ENCODE measurements at regions not wholly inside any gene's neighbourhood (a gene's known extent, or its start where the extent isn't known, plus 50 kb on each side); places are given as distances from the start of the nearest gene placed in this dataset.

DNA sequence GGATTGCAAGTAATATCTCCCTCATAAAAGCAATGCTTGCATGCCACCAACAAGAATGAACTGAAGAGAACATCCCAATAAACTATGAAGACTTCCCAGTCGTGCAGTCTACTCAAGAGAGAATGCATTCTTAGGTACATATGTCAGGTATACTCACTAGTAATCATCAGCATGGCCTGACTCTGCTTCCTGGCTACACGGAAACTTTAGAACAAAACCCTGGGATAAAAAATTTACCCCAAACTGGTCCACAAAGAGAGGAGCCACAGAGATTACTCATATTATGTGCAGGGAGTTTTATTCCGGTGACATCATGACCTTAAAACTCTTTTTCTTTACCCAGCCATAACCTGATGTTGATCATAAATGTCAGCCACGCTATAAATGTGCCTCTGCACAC, 57.5 kb upstream of the PAPPA start:
- TF ChIP-seq, protein P1, sequence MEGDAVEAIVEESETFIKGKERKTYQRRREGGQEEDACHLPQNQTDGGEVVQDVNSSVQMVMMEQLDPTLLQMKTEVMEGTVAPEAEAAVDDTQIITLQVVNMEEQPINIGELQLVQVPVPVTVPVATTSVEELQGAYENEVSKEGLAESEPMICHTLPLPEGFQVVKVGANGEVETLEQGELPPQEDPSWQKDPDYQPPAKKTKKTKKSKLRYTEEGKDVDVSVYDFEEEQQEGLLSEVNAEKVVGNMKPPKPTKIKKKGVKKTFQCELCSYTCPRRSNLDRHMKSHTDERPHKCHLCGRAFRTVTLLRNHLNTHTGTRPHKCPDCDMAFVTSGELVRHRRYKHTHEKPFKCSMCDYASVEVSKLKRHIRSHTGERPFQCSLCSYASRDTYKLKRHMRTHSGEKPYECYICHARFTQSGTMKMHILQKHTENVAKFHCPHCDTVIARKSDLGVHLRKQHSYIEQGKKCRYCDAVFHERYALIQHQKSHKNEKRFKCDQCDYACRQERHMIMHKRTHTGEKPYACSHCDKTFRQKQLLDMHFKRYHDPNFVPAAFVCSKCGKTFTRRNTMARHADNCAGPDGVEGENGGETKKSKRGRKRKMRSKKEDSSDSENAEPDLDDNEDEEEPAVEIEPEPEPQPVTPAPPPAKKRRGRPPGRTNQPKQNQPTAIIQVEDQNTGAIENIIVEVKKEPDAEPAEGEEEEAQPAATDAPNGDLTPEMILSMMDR (IDR thresholded peaks at IDR 0.05; ENCODE audit: low read depth, low read length, missing control alignments), result no peak
- in situ Hi-C loops (cut with HindIII; ENCODE audit: low sequenced_read_pairs), result no loop called here
- no peak for DNase-seq (ENCODE audit: low read depth)
- H3K4me3 ChIP-seq (ENCODE audit: low read depth, low read length), result no peak overlapping the region

DNA sequence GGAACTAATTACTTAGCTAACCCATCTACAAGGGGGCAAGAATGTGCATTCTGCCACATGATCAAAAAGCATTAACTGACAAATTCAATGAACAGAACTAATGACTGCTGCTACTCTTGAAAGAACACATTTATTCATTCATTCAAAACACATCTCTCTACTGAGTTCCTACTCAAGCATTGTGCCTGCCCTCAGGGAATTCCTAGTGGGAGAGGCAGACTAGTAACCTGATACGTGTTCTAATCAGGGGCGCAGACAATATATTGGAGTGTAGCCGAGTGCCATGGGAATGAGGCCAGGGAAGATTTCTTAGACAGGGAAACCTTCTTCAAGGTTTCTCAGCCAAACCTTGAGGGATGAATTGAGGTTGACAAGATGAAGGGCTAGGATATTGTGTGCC, 56.7 kb upstream of the PAPPA start:
- DNase-seq (ENCODE audit: low read depth), result no peak

GRCh38 chr9:116098476-116098875, 55.1 kb upstream of the PAPPA start:
- in situ Hi-C loops (cut with HindIII; ENCODE audit: low sequenced_read_pairs), result no loop called here
- TF ChIP-seq, protein P1 (IDR thresholded peaks at IDR 0.05; ENCODE audit: low read depth, low read length, missing control alignments), result no peak
- no peak overlapping the region for H3K4me3 ChIP-seq (ENCODE audit: low read depth, low read length)
- DNase-seq (ENCODE audit: low read depth), result no peak

More for the DNA sequence above, 56.7 kb upstream of the PAPPA start:
- H3K4me3 ChIP-seq (ENCODE audit: low read depth, low read length), result no peak overlapping the region
- TF ChIP-seq, protein P1 (IDR thresholded peaks at IDR 0.05; ENCODE audit: low read depth, low read length, missing control alignments), result no peak
- in situ Hi-C loops (cut with HindIII; ENCODE audit: low sequenced_read_pairs), result no loop called here

GRCh38 chr9:116099821-116100220, 53.8 kb upstream of the PAPPA start:
- TF ChIP-seq, protein P1 (IDR thresholded peaks at IDR 0.05; ENCODE audit: low read depth, low read length, missing control alignments), result no peak
- H3K4me3 ChIP-seq (ENCODE audit: low read depth, low read length), result no peak overlapping the region
- in situ Hi-C loops (cut with HindIII; ENCODE audit: low sequenced_read_pairs), result no loop called here
- DNase-seq (ENCODE audit: low read depth), result no peak

DNA sequence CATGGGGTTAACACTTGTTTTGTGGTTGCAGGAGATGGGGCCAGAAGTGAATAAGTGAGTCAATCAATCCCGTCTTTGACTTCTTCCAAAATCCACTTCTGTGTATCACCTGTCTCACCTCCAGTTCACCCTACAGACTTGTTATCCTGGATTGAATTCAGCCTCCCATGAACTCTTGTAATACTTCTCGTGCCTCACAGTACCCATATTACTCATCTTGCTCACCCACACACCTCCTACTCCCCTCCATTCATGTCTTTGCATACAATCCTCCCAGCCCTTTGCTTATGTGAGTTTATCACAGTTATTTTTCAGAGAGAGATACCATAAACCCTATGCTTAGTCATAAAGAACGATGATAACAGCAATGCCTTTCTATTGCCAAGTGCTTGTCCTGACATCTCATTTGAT, 52.9 kb upstream of the PAPPA start:
- in situ Hi-C loops (cut with HindIII; ENCODE audit: low sequenced_read_pairs), result no loop called here
- no peak for DNase-seq (ENCODE audit: low read depth)
- no peak overlapping the region for H3K4me3 ChIP-seq (ENCODE audit: low read depth, low read length)
- TF ChIP-seq, protein P1 (IDR thresholded peaks at IDR 0.05; ENCODE audit: low read depth, low read length, missing control alignments), result no peak

DNA sequence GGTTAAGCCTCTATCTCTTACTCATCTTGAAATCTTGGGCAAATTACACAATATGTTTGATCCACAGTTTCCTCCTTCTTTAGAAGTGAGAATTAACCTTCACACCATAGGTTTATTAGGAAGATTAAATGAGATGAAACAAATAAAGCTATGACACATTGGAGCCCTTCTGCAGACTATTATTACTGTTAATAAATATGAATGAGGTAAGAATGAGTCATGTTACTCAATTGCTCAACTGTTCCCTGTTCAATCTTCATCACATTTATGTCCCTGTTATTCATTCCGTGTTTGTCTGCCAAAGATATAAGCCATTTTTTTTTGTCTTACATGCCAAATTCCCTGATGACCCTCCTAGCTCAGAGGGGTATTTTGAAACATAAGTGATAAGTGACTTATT, 52.1 kb upstream of the PAPPA start:
- H3K4me3 ChIP-seq (ENCODE audit: low read depth, low read length), result no peak overlapping the region
- TF ChIP-seq, protein P1 (IDR thresholded peaks at IDR 0.05; ENCODE audit: low read depth, low read length, missing control alignments), result no peak
- DNase-seq (ENCODE audit: low read depth), result no peak
- in situ Hi-C loops (cut with HindIII; ENCODE audit: low sequenced_read_pairs), result no loop called here

DNA sequence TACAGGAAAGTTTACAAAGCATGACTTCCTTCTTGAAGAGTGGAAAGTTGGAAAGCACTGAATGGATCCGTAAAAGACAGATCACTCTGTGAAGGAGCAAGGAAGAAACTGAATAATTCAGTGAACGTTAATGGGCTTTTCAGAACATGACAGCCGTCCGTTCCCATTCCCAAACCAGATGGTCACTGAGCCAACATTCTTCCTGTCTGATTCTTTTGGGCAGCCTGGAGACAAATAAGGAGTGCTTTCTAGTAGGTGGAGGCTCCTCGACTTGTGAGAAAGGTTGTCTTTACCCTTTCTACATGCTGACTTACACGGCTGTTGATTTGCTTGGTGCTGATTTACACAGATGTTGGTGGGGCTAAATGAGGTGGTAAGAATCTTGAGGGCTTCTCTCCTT, 51.0 kb upstream of the PAPPA start:
- in situ Hi-C loops (cut with HindIII; ENCODE audit: low sequenced_read_pairs), result no loop called here
- H3K4me3 ChIP-seq (ENCODE audit: low read depth, low read length), result no peak overlapping the region
- DNase-seq (ENCODE audit: low read depth), result no peak
- TF ChIP-seq, protein P1 (IDR thresholded peaks at IDR 0.05; ENCODE audit: low read depth, low read length, missing control alignments), result no peak

Data from astrocyte of the cerebellum (primary cell).